SK-N-SH (cell line): ENCODE measurements at regions not wholly inside any gene's neighbourhood (a gene's known extent, or its start where the extent isn't known, plus 50 kb on each side); places are given as distances from the start of the nearest gene placed in this dataset.

ENCODE experiments used
- CTCF ChIA-PET: fragments of 300-600, 350-600 bp; formaldehyde crosslinking; extraction: SDS; loops from one replicate; lab custom pipeline; 2021; lab: Yijun Ruan, JAX
- POLR2A ChIA-PET: fragments of 350-600 bp; sonication (Branson Sonifier 250); formaldehyde crosslinking; extraction: SDS; loops from one replicate; lab custom pipeline; 2020; ENCODE audit warnings: antibody characterized with exemption, inconsistent platforms; lab: Yijun Ruan, JAX
- DNase-seq: peaks from one replicate; pipeline ENCODE4 v3.0.0; 2012
- H2AFZ ChIP-seq: fragments of 200-600 bp; sonication (generic); 2 replicates; pipeline ENCODE4 v1.8.1; 2016; ENCODE audit warnings: antibody characterized with exemption, mild to moderate bottlenecking, low read depth
- H3F3A ChIP-seq: fragments of 200-600 bp; sonication (generic); replicated peaks from 2 replicates; pipeline ENCODE3; 2016; ENCODE audit warnings: antibody characterized with exemption, mild to moderate bottlenecking; ENCODE audit not compliant: insufficient read depth
- H3K27ac ChIP-seq, 2 experiments: fragments of 200-500 bp in 1 of 2; fragments of 200-600 bp in 1 of 2; sonication (Bioruptor generic) in 1 of 2; sonication (generic), shearing (Covaris generic) in 1 of 2; 2 replicates each; pipeline versions ENCODE4 v1.5.1 to v1.6.1; 2014 to 2016; ENCODE audit warnings: low read depth in 2 of 2, inconsistent platforms in 1 of 2, low read length in 1 of 2, mild to moderate bottlenecking in 1 of 2, mixed read lengths in 1 of 2
- H3K27me3 ChIP-seq: fragments of 200-600 bp; sonication (generic), shearing (Covaris generic); 2 replicates; pipeline ENCODE4 v1.6.1; 2016; ENCODE audit warnings: mixed run types; ENCODE audit not compliant: insufficient read depth
- H3K36me3 ChIP-seq, 2 experiments: fragments of 200-500 bp in 1 of 2; fragments of 200-600 bp in 1 of 2; sonication (Bioruptor generic) in 1 of 2; sonication (generic) in 1 of 2; replicated peaks in 1 of 2; 2 replicates each; pipeline versions ENCODE3 to v1.5.1; 2014 to 2016; ENCODE audit warnings: low read length in 1 of 2, mild to moderate bottlenecking in 1 of 2; ENCODE audit not compliant: insufficient read depth in 2 of 2, control insufficient read depth in 1 of 2
- H3K4me1 ChIP-seq, 2 experiments: fragments of 200-500 bp in 1 of 2; fragments of 200-600 bp in 1 of 2; sonication (Bioruptor generic) in 1 of 2; sonication (generic), shearing (Covaris generic) in 1 of 2; 2 replicates each; pipeline versions ENCODE4 v1.5.1 to v1.6.1; 2014 to 2016; ENCODE audit warnings: low read depth in 1 of 2, low read length in 1 of 2, mixed run types in 1 of 2; ENCODE audit not compliant: insufficient read depth in 2 of 2, control insufficient read depth in 1 of 2
- H3K4me2 ChIP-seq: fragments of 200-600 bp; sonication (generic), shearing (Covaris generic); 2 replicates; pipeline ENCODE4 v1.6.1; 2017; ENCODE audit warnings: mixed run types
- H3K4me3 ChIP-seq, 2 experiments: fragments of 200-500 bp in 1 of 2; fragments of 200-600 bp in 1 of 2; sonication (Bioruptor generic) in 1 of 2; sonication (generic), shearing (Covaris generic) in 1 of 2; 2 replicates each; pipeline versions ENCODE4 v1.5.1 to v1.8.1; 2014 to 2016; ENCODE audit warnings: low read depth in 2 of 2, inconsistent platforms in 1 of 2, low read length in 1 of 2, mild to moderate bottlenecking in 1 of 2, mixed read lengths in 1 of 2, moderate library complexity in 1 of 2
- H3K79me2 ChIP-seq: fragments of 200-600 bp; sonication (generic); 2 replicates; pipeline ENCODE4 v1.8.1; 2017; ENCODE audit warnings: mild to moderate bottlenecking; ENCODE audit not compliant: insufficient read depth
- H3K9ac ChIP-seq: fragments of 200-600 bp; sonication (generic); 2 replicates; pipeline ENCODE4 v1.6.1; 2017; ENCODE audit warnings: mixed run types
- H3K9me2 ChIP-seq: fragments of 200-600 bp; sonication (generic); 2 replicates; pipeline ENCODE4 v1.6.1; 2017; ENCODE audit warnings: mixed run types
- H3K9me3 ChIP-seq: fragments of 200-600 bp; sonication (generic); 2 replicates; pipeline ENCODE4 v1.6.1; 2017; ENCODE audit warnings: mixed run types, mild to moderate bottlenecking, moderate library complexity
- H4K20me1 ChIP-seq: fragments of 200-600 bp; sonication (generic); 2 replicates; pipeline ENCODE4 v1.6.1; 2017; ENCODE audit warnings: mild to moderate bottlenecking, mixed run types; ENCODE audit not compliant: insufficient read depth
- ELF1 ChIP-seq: IDR thresholded peaks from 2 replicates; pipeline ENCODE4 v1.4.0; 2012
- FOSL2 ChIP-seq: IDR thresholded peaks from 2 replicates; pipeline ENCODE4 v1.4.0; 2012; ENCODE audit warnings: low read depth, mild to moderate bottlenecking, moderate library complexity, borderline replicate concordance
- FOXJ3 ChIP-seq: sonication (generic); formaldehyde crosslinking; IDR thresholded peaks from 2 replicates; pipeline ENCODE4 v1.5.1; 2020; ENCODE audit warnings: mild to moderate bottlenecking, missing genetic modification reagents
- IRF3 ChIP-seq: fragments of 150-350 bp; IDR thresholded peaks from 2 replicates; pipeline ENCODE4 v1.6.1; 2016; ENCODE audit warnings: mild to moderate bottlenecking, low read depth, low read length
- MAX ChIP-seq: IDR thresholded peaks from 2 replicates; pipeline ENCODE4 v1.4.0; 2012; ENCODE audit warnings: low read depth
- NRF1 ChIP-seq: IDR thresholded peaks from 2 replicates; pipeline ENCODE4 v1.6.1; 2012; ENCODE audit warnings: low read depth, mild to moderate bottlenecking, low read length
- SIN3A ChIP-seq: IDR thresholded peaks from 2 replicates; pipeline ENCODE4 v1.6.1; 2012; ENCODE audit warnings: low read depth, mild to moderate bottlenecking, low read length, moderate library complexity, borderline replicate concordance
- TAF1 ChIP-seq: IDR thresholded peaks from 2 replicates; pipeline ENCODE4 v1.6.1; 2012; ENCODE audit warnings: low read depth, mild to moderate bottlenecking, low read length, moderate library complexity, borderline replicate concordance
- WGBS: methylation state at CpG from one replicate; pipeline ENCODE4 v1.1.6; 2017; ENCODE audit warnings: low lambda C conversion rate; 5-methylcytosine and 5-hydroxymethylcytosine counted together
- TF ChIP-seq, protein P1 (sequence below): IDR thresholded peaks from 2 replicates; pipeline ENCODE4 v1.4.0; 2012; ENCODE audit warnings: low read depth, borderline replicate concordance
- TF ChIP-seq, protein P2 (sequence below): IDR thresholded peaks from 2 replicates; pipeline ENCODE4 v1.6.1; 2012; ENCODE audit warnings: mild to moderate bottlenecking, low read depth, low read length, moderate library complexity
- TF ChIP-seq, protein P3 (sequence below): IDR thresholded peaks from 2 replicates; pipeline ENCODE4; 2012

- Histone ChIP-seq H2AFZ (no peak overlapping the region), H3K9me3 (no peaks in the 10 kb centered on the region), H3K9me2 (no peaks in the 10 kb centered on the region), H3K9ac (no peak overlapping the region), H3K27me3 (peaks cover 82% of the 10 kb centered on the region), H3K4me3 (no peak overlapping the region), H3K4me1 (no peaks in the 10 kb centered on the region), H3K27ac (no peak overlapping the region), H4K20me1 (no peaks in the 10 kb centered on the region), H3K79me2 (no peaks in the 10 kb centered on the region), H3K36me3 (no peaks in the 10 kb centered on the region), H3F3A (no peaks in the 10 kb centered on the region), H3K4me2 (no peak overlapping the region)
- WGBS: 22% methylated on average over 13 of the region's 23 CpGs
- ChIA-PET CTCF (no interaction called here), POLR2A (no interaction called here)
- TF ChIP-seq IRF3 (no peak), TAF1 (no peak), SIN3A (no peak), ELF1 (no peak), NRF1 (no peak)
- TF ChIP-seq, protein P1, sequence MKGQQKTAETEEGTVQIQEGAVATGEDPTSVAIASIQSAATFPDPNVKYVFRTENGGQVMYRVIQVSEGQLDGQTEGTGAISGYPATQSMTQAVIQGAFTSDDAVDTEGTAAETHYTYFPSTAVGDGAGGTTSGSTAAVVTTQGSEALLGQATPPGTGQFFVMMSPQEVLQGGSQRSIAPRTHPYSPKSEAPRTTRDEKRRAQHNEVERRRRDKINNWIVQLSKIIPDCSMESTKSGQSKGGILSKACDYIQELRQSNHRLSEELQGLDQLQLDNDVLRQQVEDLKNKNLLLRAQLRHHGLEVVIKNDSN: no peak
- TF ChIP-seq, protein P2, sequence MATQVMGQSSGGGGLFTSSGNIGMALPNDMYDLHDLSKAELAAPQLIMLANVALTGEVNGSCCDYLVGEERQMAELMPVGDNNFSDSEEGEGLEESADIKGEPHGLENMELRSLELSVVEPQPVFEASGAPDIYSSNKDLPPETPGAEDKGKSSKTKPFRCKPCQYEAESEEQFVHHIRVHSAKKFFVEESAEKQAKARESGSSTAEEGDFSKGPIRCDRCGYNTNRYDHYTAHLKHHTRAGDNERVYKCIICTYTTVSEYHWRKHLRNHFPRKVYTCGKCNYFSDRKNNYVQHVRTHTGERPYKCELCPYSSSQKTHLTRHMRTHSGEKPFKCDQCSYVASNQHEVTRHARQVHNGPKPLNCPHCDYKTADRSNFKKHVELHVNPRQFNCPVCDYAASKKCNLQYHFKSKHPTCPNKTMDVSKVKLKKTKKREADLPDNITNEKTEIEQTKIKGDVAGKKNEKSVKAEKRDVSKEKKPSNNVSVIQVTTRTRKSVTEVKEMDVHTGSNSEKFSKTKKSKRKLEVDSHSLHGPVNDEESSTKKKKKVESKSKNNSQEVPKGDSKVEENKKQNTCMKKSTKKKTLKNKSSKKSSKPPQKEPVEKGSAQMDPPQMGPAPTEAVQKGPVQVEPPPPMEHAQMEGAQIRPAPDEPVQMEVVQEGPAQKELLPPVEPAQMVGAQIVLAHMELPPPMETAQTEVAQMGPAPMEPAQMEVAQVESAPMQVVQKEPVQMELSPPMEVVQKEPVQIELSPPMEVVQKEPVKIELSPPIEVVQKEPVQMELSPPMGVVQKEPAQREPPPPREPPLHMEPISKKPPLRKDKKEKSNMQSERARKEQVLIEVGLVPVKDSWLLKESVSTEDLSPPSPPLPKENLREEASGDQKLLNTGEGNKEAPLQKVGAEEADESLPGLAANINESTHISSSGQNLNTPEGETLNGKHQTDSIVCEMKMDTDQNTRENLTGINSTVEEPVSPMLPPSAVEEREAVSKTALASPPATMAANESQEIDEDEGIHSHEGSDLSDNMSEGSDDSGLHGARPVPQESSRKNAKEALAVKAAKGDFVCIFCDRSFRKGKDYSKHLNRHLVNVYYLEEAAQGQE: no peak
- DNase-seq: no peak
These were observed 297.1 kb upstream of the IRX4 start for GRCh38 chr5:2179861-2180260.

DNA sequence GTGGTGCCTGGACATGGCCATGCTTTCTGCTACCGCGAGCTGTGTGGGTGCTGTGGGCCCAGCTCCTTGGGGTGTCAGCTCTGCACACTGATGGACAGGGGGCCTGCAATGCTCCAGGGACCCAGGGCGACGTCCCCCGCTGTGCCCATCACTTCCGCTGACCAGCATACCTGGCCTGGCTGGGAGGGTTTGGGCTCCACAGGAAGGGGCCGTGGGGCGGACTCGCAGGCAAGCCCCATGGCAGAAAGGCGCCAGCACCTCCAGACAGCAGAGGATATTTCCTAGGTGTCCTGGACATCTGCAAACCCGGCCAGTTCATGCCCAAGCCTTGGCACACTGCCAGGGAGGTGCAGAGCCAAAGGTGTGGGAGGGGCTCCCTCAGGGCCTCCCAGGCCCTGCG is 295.8 kb upstream of the IRX4 start:
- CTCF ChIA-PET: no interaction called here
- Histone ChIP-seq H3F3A (no peaks in the 10 kb centered on the region), H2AFZ (no peak overlapping the region), H3K9me3 (no peaks in the 10 kb centered on the region), H3K27ac (no peak overlapping the region), H4K20me1 (no peaks in the 10 kb centered on the region), H3K9ac (no peak overlapping the region), H3K27me3 (peaks cover 80% of the 10 kb centered on the region)
- 5% methylated on average over 9 of the region's 12 CpGs for WGBS
- DNase-seq: no peak
- no peak for TF ChIP-seq ELF1
- TF ChIP-seq FOSL2: no peak
- no peak for TF ChIP-seq MAX
- TF ChIP-seq, protein P3, sequence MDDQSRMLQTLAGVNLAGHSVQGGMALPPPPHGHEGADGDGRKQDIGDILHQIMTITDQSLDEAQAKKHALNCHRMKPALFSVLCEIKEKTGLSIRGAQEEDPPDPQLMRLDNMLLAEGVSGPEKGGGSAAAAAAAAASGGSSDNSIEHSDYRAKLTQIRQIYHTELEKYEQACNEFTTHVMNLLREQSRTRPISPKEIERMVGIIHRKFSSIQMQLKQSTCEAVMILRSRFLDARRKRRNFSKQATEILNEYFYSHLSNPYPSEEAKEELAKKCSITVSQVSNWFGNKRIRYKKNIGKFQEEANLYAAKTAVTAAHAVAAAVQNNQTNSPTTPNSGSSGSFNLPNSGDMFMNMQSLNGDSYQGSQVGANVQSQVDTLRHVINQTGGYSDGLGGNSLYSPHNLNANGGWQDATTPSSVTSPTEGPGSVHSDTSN: no peak
- TF ChIP-seq NRF1: no peak
- TF ChIP-seq, protein P1: no peak
- TF ChIP-seq FOXJ3 (CRISPR knock-in tag): no peak
- TF ChIP-seq, all 33 proteins: peak for 0
- Histone ChIP-seq H3K79me2 (no peaks in the 10 kb centered on the region), H3K4me2 (no peak overlapping the region), H3K9me2 (no peaks in the 10 kb centered on the region), H3K4me3 (no peak overlapping the region), H3K4me1 (no peaks in the 10 kb centered on the region), H3K36me3 (no peaks in the 10 kb centered on the region)
- POLR2A ChIA-PET: no interaction called here
